HCT116 (cell line): ENCODE measurements at regions not wholly inside any gene's neighbourhood (a gene's known extent, or its start where the extent isn't known, plus 50 kb on each side); places are given as distances from the start of the nearest gene placed in this dataset.

Experiments used
- ATAC-seq: fragments of 200-7000 bp; cut with Tn5 transposase; 2 replicates; pipeline ENCODE4 v1.9.1; 2020; ENCODE audit warnings: mild to moderate bottlenecking, moderate library complexity
- BruUV-seq: library from RNA; stranded (reverse); fragments of 400-500 nt; replicated peaks from 2 replicates; lab custom pipeline; 2021; lab: Mats Ljungman, UMichigan
- CTCF ChIA-PET: fragments of 300-600 bp; sonication (Branson Sonifier 250); formaldehyde crosslinking; loops from one replicate; lab custom pipeline; 2021; ENCODE audit warnings: antibody characterized with exemption; lab: Charles Lee
- POLR2A ChIA-PET: fragments of 300-600, 350-600 bp; sonication (Branson Sonifier 250); formaldehyde crosslinking; loops from one replicate; lab custom pipeline; 2021; ENCODE audit warnings: antibody characterized with exemption; lab: Charles Lee
- RAD21 ChIA-PET, 2 experiments: fragments of 300-600 bp; sonication (Branson Sonifier 250); formaldehyde crosslinking; loops; one replicate each; lab custom pipeline; 2023; ENCODE audit warnings: low total read pairs in 2 of 2; ENCODE audit not compliant: uncharacterized antibody in 2 of 2, unreplicated experiment in 2 of 2, low non-redundant PET in 1 of 2; lab: Charles Lee
- DNase-seq: peaks from one replicate; pipeline ENCODE4 v3.0.0-alpha.2; 2010; ENCODE audit warnings: low read depth, low spot score
- H2AFZ ChIP-seq: fragments of 200-600 bp; shearing (Covaris generic), sonication (generic); 2 replicates; pipeline ENCODE4 v1.6.1; 2017; ENCODE audit warnings: low read depth, mixed run types, mixed read lengths, antibody characterized with exemption, low read length; ENCODE audit not compliant: poor library complexity, severe bottlenecking
- H3K27ac ChIP-seq: 2 replicates; pipeline ENCODE4 v1.5.1; 2012; ENCODE audit warnings: low read depth, low read length
- H3K27me3 ChIP-seq: fragments of 200-600 bp; sonication (generic); 2 replicates; pipeline ENCODE4 v1.6.1; 2016; ENCODE audit warnings: mixed run types, low read length, mixed read lengths; ENCODE audit not compliant: insufficient read depth
- H3K36me3 ChIP-seq, 2 experiments: fragments of 200-500 bp in 1 of 2; fragments of 200-600 bp in 1 of 2; sonication (Bioruptor generic) in 1 of 2; sonication (generic) in 1 of 2; 2 replicates each; pipeline versions ENCODE4 v1.5.1 to v1.6.1; 2014 to 2016; ENCODE audit warnings: low read length in 2 of 2, inconsistent platforms in 1 of 2, mixed read lengths in 1 of 2, mixed run types in 1 of 2; ENCODE audit not compliant: insufficient read depth in 2 of 2, control insufficient read depth in 1 of 2
- H3K4me1 ChIP-seq, 2 experiments: fragments of 200-600 bp in 1 of 2; sonication (generic) in 1 of 2; 2 replicates each; pipeline versions ENCODE4 v1.5.1 to v1.6.1; 2012 to 2017; ENCODE audit warnings: low read length in 2 of 2, inconsistent platforms in 1 of 2, mild to moderate bottlenecking in 1 of 2, mixed read lengths in 1 of 2, mixed run types in 1 of 2, moderate library complexity in 1 of 2; ENCODE audit not compliant: insufficient read depth in 2 of 2, control insufficient read depth in 1 of 2
- H3K4me2 ChIP-seq: fragments of 200-600 bp; sonication (generic); 2 replicates; pipeline ENCODE4 v1.6.1; 2017; ENCODE audit warnings: mixed run types, low read length, mixed read lengths
- H3K4me3 ChIP-seq, 2 experiments: fragments of 200-600 bp in 1 of 2; sonication (generic) in 1 of 2; replicated peaks in 1 of 2; 2 replicates each; pipeline ENCODE4 v1.5.1; 2011 to 2016; ENCODE audit warnings: low read length in 2 of 2, control low read depth in 1 of 2, low read depth in 1 of 2, mild to moderate bottlenecking in 1 of 2, mixed read lengths in 1 of 2, mixed run types in 1 of 2
- H3K79me2 ChIP-seq: fragments of 200-600 bp; sonication (generic); 2 replicates; pipeline ENCODE4 v1.6.1; 2017; ENCODE audit warnings: mild to moderate bottlenecking, mixed run types, low read length, moderate library complexity, mixed read lengths; ENCODE audit not compliant: insufficient read depth
- H3K9ac ChIP-seq: fragments of 200-600 bp; sonication (generic); 2 replicates; pipeline ENCODE4 v1.6.1; 2016; ENCODE audit warnings: low read length, mixed read lengths
- H3K9me2 ChIP-seq: fragments of 200-600 bp; sonication (generic), shearing (Covaris generic); 2 replicates; pipeline ENCODE4 v1.6.1; 2017; ENCODE audit warnings: mixed run types, mild to moderate bottlenecking, moderate library complexity; ENCODE audit not compliant: insufficient read depth
- H3K9me3 ChIP-seq, 2 experiments: fragments of 200-500 bp in 1 of 2; fragments of 200-600 bp in 1 of 2; sonication (Bioruptor generic) in 1 of 2; sonication (generic) in 1 of 2; 2 replicates each; pipeline ENCODE4 v1.6.1; 2014 to 2017; ENCODE audit warnings: low read length in 2 of 2, mixed read lengths in 2 of 2, inconsistent platforms in 1 of 2, low read depth in 1 of 2, mild to moderate bottlenecking in 1 of 2, mixed run types in 1 of 2, moderate library complexity in 1 of 2; ENCODE audit not compliant: control insufficient read depth in 1 of 2, insufficient read depth in 1 of 2
- H4K20me1 ChIP-seq: fragments of 200-600 bp; sonication (generic), shearing (Covaris generic); 2 replicates; pipeline ENCODE4 v1.6.1; 2017; ENCODE audit warnings: mixed run types, mild to moderate bottlenecking, moderate library complexity; ENCODE audit not compliant: insufficient read depth
- CBX3 ChIP-seq: IDR thresholded peaks from 2 replicates; pipeline ENCODE4 v1.6.1; 2012; ENCODE audit warnings: low read depth
- CEBPB ChIP-seq: IDR thresholded peaks from 2 replicates; pipeline ENCODE4 v1.6.1; 2012; ENCODE audit warnings: low read depth
- EGR1 ChIP-seq: IDR thresholded peaks from 2 replicates; pipeline ENCODE4 v1.6.1; 2012; ENCODE audit warnings: low read depth
- ELF1 ChIP-seq: IDR thresholded peaks from 2 replicates; pipeline ENCODE4 v1.6.1; 2012; ENCODE audit warnings: low read depth, borderline replicate concordance
- EZH2phosphoT487 ChIP-seq: fragments of 200-600 bp; IDR thresholded peaks from 2 replicates; pipeline ENCODE4 v1.6.1; 2018; ENCODE audit warnings: antibody characterized with exemption, borderline replicate concordance
- FOSL1 ChIP-seq: IDR thresholded peaks from 2 replicates; pipeline ENCODE4 v1.6.1; 2012; ENCODE audit warnings: low read depth
- JUND ChIP-seq: IDR thresholded peaks from 2 replicates; pipeline ENCODE4 v1.6.1; 2012
- POLR2AphosphoS5 ChIP-seq: IDR thresholded peaks from 2 replicates; pipeline ENCODE4 v1.6.1; 2011; ENCODE audit warnings: mild to moderate bottlenecking, low read depth, low read length, moderate library complexity
- RAD21 ChIP-seq: IDR thresholded peaks from 2 replicates; pipeline ENCODE4 v1.6.1; 2012; ENCODE audit warnings: low read depth, mild to moderate bottlenecking
- SIN3A ChIP-seq: IDR thresholded peaks from 2 replicates; pipeline ENCODE4 v1.6.1; 2012; ENCODE audit warnings: low read depth
- SRF ChIP-seq: IDR thresholded peaks from 2 replicates; pipeline ENCODE4 v1.6.1; 2012; ENCODE audit warnings: low read depth
- TCF7L2 ChIP-seq: IDR thresholded peaks from 2 replicates; pipeline ENCODE4 v1.7.0; 2011; ENCODE audit warnings: borderline replicate concordance, inconsistent platforms; ENCODE audit not compliant: insufficient read depth, insufficient read length; ENCODE audit errors: extremely low read depth
- YY1 ChIP-seq: IDR thresholded peaks from 2 replicates; pipeline ENCODE4 v1.6.1; 2011; ENCODE audit warnings: low read length, low read depth, moderate library complexity, mild to moderate bottlenecking; ENCODE audit not compliant: insufficient replicate concordance; ENCODE audit errors: extremely low read depth
- intact Hi-C: fragments of 100-400 bp; cut with micrococcal nuclease; formaldehyde crosslinking; loops from 2 replicates; pipeline ENCODE4 v1.10.0; 2022
- TF ChIP-seq, protein P1 (sequence below): IDR thresholded peaks from 2 replicates; pipeline ENCODE4 v1.6.1; 2011; ENCODE audit warnings: mild to moderate bottlenecking, low read length, moderate library complexity; ENCODE audit not compliant: insufficient replicate concordance; ENCODE audit errors: extremely low read depth
- TF ChIP-seq, protein P2 (sequence below): IDR thresholded peaks from 2 replicates; pipeline ENCODE4 v1.6.1; 2012
- TF ChIP-seq, protein P3 (sequence below), 3 experiments: fragments of 200-600 bp in 1 of 3; sonication (generic) in 1 of 3; IDR thresholded peaks in 2 of 3; conservative IDR thresholded peaks in 1 of 3; 2 replicates each; pipeline ENCODE4 v1.5.1; 2012 to 2017; ENCODE audit warnings: low read depth in 2 of 3, low read length in 2 of 3, antibody characterized with exemption in 1 of 3, borderline replicate concordance in 1 of 3, control low read depth in 1 of 3, mild to moderate bottlenecking in 1 of 3, mixed read lengths in 1 of 3, mixed run types in 1 of 3, moderate library complexity in 1 of 3; ENCODE audit not compliant: insufficient read depth in 1 of 3

DNA sequence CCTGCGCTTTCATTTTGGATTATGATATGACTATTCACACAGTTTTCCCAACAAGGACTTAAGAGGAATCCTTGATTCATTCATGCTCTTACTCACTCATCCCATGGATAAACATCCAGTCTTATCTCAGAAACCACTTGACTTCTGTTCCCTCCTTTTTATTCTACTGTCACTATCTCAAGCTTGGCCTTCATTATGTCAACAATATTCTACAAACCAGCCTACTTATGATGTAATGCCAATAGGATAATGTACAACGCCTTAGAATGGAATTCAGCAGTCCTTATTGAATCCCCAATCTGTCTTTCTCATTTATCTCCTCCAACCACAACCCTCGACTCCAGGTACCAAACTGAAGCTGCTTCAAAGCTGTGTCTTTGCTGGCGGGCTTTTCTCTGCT lies 448.5 kb downstream of the PDZRN4 start:
- no peak for TF ChIP-seq TCF7L2
- TF ChIP-seq CEBPB, result no peak
- no peak for TF ChIP-seq CBX3
- no peak for TF ChIP-seq JUND
- TF ChIP-seq, protein P1, sequence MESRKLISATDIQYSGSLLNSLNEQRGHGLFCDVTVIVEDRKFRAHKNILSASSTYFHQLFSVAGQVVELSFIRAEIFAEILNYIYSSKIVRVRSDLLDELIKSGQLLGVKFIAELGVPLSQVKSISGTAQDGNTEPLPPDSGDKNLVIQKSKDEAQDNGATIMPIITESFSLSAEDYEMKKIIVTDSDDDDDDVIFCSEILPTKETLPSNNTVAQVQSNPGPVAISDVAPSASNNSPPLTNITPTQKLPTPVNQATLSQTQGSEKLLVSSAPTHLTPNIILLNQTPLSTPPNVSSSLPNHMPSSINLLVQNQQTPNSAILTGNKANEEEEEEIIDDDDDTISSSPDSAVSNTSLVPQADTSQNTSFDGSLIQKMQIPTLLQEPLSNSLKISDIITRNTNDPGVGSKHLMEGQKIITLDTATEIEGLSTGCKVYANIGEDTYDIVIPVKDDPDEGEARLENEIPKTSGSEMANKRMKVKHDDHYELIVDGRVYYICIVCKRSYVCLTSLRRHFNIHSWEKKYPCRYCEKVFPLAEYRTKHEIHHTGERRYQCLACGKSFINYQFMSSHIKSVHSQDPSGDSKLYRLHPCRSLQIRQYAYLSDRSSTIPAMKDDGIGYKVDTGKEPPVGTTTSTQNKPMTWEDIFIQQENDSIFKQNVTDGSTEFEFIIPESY, result no peak
- TF ChIP-seq SIN3A, result no peak
- POLR2A ChIA-PET, result no interaction called here
- H3K4me2 ChIP-seq, result no peak overlapping the region
- intact Hi-C loops, result no loop called here
- H3K4me1 ChIP-seq, result no peaks in the 10 kb centered on the region
- H3K79me2 ChIP-seq, result no peaks in the 10 kb centered on the region
- H3K9me2 ChIP-seq, result no peaks in the 10 kb centered on the region
- no peak overlapping the region for H2AFZ ChIP-seq
- no peak overlapping the region for H3K4me3 ChIP-seq
- H3K27me3 ChIP-seq, result no peaks in the 10 kb centered on the region
- H4K20me1 ChIP-seq, result no peaks in the 10 kb centered on the region
- ATAC-seq (no peak), DNase-seq (no peak)
- H3K9me3 ChIP-seq, result no peaks in the 10 kb centered on the region
- CTCF ChIA-PET, result no interaction called here
- RAD21 ChIA-PET, result no interaction called here
- no TSS peak for BruUV-seq
- H3K36me3 ChIP-seq, result no peaks in the 10 kb centered on the region
- no peak overlapping the region for H3K9ac ChIP-seq
- H3K27ac ChIP-seq, result no peak overlapping the region

DNA sequence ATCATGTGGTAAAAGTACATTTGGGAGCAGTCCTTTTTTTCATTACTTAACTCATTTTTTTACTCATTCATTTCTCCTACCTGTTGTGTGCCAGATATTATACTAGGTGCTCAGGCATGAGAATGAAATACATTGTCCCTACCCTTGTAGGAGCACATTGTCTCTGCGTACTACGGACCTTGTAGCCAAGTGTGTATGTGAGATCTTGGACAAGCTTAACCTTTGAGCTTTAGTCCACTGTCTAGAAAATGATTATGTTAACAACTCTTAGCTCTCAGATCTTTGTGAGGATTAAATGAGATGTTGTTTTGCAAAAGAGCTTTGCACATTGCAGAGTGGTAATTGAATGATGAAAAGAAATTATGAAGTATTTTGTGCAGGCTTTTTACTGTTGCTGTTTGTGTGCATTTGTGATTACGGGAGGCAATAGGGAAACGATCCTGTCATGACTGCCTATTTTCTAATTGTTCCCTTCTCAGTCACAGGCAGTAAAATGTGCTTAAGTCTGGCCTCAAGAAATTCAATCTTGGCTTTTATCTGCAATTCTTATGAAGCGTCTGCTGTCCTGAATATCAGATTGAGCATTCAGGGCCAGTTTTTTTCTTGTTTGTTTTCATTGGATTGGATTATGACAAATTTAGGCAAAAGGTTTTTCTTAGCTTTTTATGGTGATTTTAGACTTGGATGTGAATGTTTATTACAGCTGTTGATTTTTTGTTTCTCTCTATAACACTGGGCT lies 447.7 kb downstream of the PDZRN4 start:
- no peak overlapping the region for H3K9ac ChIP-seq
- no peaks in the 10 kb centered on the region for H3K9me3 ChIP-seq
- H4K20me1 ChIP-seq, result no peaks in the 10 kb centered on the region
- H3K4me3 ChIP-seq, result no peak overlapping the region
- no peak for ATAC-seq
- ChIA-PET RAD21 (no interaction called here), CTCF (no interaction called here), POLR2A (no interaction called here)
- no peaks in the 10 kb centered on the region for H3K79me2 ChIP-seq
- H3K36me3 ChIP-seq, result no peaks in the 10 kb centered on the region
- no TSS peak for BruUV-seq
- H3K9me2 ChIP-seq, result no peaks in the 10 kb centered on the region
- H3K4me1 ChIP-seq, result no peaks in the 10 kb centered on the region
- no peak for DNase-seq
- no peaks in the 10 kb centered on the region for H3K27me3 ChIP-seq
- no peak overlapping the region for H2AFZ ChIP-seq
- no peak overlapping the region for H3K4me2 ChIP-seq
- intact Hi-C loops, result no loop called here
- H3K27ac ChIP-seq, result no peak overlapping the region
- TF ChIP-seq, protein P2, sequence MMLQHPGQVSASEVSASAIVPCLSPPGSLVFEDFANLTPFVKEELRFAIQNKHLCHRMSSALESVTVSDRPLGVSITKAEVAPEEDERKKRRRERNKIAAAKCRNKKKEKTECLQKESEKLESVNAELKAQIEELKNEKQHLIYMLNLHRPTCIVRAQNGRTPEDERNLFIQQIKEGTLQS, result no peak
- TF ChIP-seq JUND (no peak), POLR2AphosphoS5 (no peak), FOSL1 (no peak), TCF7L2 (no peak), CEBPB (no peak), SRF (no peak), YY1 (no peak), EGR1 (no peak), CBX3 (no peak), ELF1 (no peak), RAD21 (no peak), EZH2phosphoT487 (no peak)
- TF ChIP-seq, protein P3, sequence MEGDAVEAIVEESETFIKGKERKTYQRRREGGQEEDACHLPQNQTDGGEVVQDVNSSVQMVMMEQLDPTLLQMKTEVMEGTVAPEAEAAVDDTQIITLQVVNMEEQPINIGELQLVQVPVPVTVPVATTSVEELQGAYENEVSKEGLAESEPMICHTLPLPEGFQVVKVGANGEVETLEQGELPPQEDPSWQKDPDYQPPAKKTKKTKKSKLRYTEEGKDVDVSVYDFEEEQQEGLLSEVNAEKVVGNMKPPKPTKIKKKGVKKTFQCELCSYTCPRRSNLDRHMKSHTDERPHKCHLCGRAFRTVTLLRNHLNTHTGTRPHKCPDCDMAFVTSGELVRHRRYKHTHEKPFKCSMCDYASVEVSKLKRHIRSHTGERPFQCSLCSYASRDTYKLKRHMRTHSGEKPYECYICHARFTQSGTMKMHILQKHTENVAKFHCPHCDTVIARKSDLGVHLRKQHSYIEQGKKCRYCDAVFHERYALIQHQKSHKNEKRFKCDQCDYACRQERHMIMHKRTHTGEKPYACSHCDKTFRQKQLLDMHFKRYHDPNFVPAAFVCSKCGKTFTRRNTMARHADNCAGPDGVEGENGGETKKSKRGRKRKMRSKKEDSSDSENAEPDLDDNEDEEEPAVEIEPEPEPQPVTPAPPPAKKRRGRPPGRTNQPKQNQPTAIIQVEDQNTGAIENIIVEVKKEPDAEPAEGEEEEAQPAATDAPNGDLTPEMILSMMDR (IDR thresholded peaks at IDR 0.05 in 2 of 3, conservative IDR thresholded peaks at IDR 0.05 in 1 of 3; ENCODE audit: borderline replicate concordance in 1 of 3, insufficient read depth in 1 of 3, low read depth in 2 of 3, low read length in 2 of 3), result no peak
